ENCODE measurements at regions not wholly inside any gene's neighbourhood (a gene's known extent, or its start where the extent isn't known, plus 50 kb on each side); places are given as distances from the start of the nearest gene placed in this dataset.

DNA sequence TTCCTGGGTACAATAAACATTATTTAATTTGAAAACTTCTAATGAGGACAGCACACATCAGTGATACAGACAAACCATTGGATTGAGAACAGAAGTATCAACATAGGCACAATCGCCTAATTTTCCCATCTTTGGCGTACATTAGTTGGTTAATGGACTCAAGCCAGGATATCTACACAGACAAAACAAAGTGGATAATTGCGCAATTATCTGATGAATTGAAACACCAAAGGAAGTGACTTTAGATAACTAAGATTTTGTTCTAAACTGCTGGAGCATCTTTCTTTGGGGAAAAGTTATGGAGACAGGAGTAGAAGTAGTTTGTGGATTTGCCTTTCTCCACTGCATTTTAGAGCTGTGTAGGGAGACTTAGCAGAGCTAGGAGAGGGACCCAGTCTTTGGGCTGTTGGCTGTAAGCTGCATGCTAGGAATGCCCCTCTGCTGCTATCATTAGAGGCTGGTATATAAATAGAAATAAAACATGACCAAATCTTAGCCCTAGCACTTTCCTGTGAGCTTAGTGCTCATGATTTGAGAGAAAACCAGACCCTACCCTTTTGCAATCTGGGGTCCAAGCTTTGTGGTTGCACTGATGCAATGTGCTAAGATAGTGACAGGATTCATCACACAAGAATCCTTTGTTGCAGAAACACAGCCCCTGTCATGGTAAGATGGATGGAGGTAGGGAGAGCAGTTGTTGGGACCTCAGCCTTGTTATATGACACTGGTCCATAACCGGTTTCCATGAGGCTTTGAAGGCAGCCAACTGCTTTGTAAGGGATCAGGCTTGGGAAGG is 264.5 kb upstream of the PIK3C3 start:
- Histone ChIP-seq H3K9me3 (no peaks in the 10 kb centered on the region), H3K27me3 (no peaks in the 10 kb centered on the region), H3K36me3 (no peaks in the 10 kb centered on the region), H3K27ac (no peak overlapping the region), H3K4me3 (no peak overlapping the region), H3K4me1 (no peaks in the 10 kb centered on the region)
- TF ChIP-seq POLR2A (IDR thresholded peaks at IDR 0.05), result no peak
- no peak for TF ChIP-seq POLR2AphosphoS5 (IDR thresholded peaks at IDR 0.05)
- TF ChIP-seq, protein P1, sequence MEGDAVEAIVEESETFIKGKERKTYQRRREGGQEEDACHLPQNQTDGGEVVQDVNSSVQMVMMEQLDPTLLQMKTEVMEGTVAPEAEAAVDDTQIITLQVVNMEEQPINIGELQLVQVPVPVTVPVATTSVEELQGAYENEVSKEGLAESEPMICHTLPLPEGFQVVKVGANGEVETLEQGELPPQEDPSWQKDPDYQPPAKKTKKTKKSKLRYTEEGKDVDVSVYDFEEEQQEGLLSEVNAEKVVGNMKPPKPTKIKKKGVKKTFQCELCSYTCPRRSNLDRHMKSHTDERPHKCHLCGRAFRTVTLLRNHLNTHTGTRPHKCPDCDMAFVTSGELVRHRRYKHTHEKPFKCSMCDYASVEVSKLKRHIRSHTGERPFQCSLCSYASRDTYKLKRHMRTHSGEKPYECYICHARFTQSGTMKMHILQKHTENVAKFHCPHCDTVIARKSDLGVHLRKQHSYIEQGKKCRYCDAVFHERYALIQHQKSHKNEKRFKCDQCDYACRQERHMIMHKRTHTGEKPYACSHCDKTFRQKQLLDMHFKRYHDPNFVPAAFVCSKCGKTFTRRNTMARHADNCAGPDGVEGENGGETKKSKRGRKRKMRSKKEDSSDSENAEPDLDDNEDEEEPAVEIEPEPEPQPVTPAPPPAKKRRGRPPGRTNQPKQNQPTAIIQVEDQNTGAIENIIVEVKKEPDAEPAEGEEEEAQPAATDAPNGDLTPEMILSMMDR (IDR thresholded peaks at IDR 0.05), result no peak
- TF ChIP-seq EP300 (IDR thresholded peaks at IDR 0.05), result no peak
- no peak for DNase-seq (ENCODE audit: low spot score in 2 of 2)
- WGBS, result 88% methylated on average over 4 of the region's 4 CpGs

DNA sequence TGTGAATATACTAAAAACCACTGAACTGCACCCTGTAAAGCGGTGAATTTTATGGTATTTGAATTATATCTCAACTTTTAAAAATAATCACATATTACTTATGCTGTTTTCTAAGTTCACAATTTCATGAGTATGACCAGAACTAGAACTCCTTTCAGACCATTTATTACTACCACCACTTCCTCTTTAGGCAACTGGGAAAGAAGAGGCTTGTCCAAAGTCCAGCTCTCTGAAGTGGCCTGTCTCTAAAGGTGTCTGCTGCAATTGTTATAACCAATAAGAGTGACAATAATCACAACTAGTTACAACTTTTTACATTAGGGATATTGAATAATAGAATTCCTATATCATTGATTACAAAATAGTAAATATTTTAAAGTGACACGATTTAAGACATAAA is 267.9 kb upstream of the PIK3C3 start:
- TF ChIP-seq POLR2A (IDR thresholded peaks at IDR 0.05) (no peak), EP300 (IDR thresholded peaks at IDR 0.05) (no peak), POLR2AphosphoS5 (IDR thresholded peaks at IDR 0.05) (no peak)
- TF ChIP-seq, protein P1 (IDR thresholded peaks at IDR 0.05), result no peak
- H3K4me1 ChIP-seq, result no peaks in the 10 kb centered on the region
- 91% methylated on average over 2 of the region's 2 CpGs for WGBS
- H3K36me3 ChIP-seq, result no peaks in the 10 kb centered on the region
- H3K27me3 ChIP-seq, result no peaks in the 10 kb centered on the region
- H3K4me3 ChIP-seq, result no peak overlapping the region
- H3K27ac ChIP-seq, result no peak overlapping the region
- H3K9me3 ChIP-seq, result peaks cover 3% of the 10 kb centered on the region
- DNase-seq (ENCODE audit: low spot score in 2 of 2), result no peak

DNA sequence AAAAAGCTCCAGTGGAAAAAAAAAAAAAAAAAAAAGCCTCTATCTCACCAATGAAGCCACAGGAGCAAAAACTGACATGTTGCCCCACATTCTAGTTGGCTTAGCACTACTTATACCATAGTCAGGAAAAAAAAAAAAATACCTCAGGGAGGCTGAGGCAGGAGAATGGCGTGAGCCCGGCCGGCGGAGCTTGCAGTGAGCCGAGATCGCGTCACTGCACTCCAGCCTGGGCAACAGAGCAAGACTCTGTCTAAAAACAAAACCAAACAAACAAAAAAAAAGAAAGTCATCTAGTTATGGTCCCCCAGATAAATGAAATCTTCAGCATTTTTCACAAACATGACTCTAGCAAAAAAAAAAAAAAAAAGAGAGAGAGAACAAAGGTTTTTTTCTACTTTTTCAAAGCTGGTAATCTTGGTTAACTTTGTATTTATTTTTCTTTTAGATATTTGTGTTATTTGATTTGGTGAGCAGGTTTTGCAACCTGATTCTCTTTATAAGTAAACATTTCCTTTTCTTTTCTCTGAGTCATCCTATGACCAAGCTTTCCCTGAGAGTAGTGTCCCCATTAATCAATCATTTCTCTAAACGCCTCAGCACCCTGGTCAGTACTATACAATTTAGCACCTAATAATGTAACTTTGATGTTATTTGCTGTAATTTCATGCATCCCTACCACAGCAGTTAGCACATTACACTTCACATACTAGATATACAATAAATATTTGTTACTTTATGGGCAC is 273.7 kb upstream of the PIK3C3 start:
- WGBS, result 89% methylated on average over 8 of the region's 8 CpGs
- peaks cover 3% of the 10 kb centered on the region for H3K9me3 ChIP-seq
- no peak overlapping the region for H3K4me3 ChIP-seq
- no peak for DNase-seq (ENCODE audit: low spot score in 2 of 2)
- H3K36me3 ChIP-seq, result no peaks in the 10 kb centered on the region
- TF ChIP-seq EP300 (IDR thresholded peaks at IDR 0.05) (no peak), POLR2A (IDR thresholded peaks at IDR 0.05) (no peak), POLR2AphosphoS5 (IDR thresholded peaks at IDR 0.05) (no peak)
- TF ChIP-seq, protein P1 (IDR thresholded peaks at IDR 0.05), result no peak
- no peaks in the 10 kb centered on the region for H3K27me3 ChIP-seq
- H3K27ac ChIP-seq, result no peak overlapping the region
- no peaks in the 10 kb centered on the region for H3K4me1 ChIP-seq

DNA sequence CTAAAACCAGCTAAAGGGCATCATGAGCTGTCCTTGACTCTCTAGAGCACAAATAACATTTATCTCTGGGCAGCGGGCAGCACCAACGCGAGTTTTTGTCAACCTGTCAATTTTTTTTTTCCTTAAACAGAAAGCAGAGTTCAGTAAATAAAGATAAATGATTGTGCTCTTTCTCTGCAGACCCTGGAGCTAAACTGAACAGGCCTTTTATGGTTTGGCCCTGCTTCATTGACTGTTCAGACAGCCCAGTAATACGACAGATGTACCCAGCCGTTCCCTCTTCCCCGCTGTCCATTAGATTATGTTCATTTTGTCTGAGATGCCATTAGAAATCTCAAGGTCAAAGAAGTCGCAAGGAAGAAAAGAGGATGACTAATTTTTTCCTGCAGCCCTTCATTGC is 280.5 kb upstream of the PIK3C3 start:
- 53% methylated on average over 7 of the region's 7 CpGs for WGBS
- no peaks in the 10 kb centered on the region for H3K4me1 ChIP-seq
- H3K4me3 ChIP-seq, result no peak overlapping the region
- H3K27ac ChIP-seq, result no peak overlapping the region
- no peaks in the 10 kb centered on the region for H3K9me3 ChIP-seq
- no peaks in the 10 kb centered on the region for H3K36me3 ChIP-seq
- no peak for DNase-seq (ENCODE audit: low spot score in 2 of 2)
- H3K27me3 ChIP-seq, result no peaks in the 10 kb centered on the region
- TF ChIP-seq POLR2A (IDR thresholded peaks at IDR 0.05) (no peak), EP300 (IDR thresholded peaks at IDR 0.05) (no peak), POLR2AphosphoS5 (IDR thresholded peaks at IDR 0.05) (no peak)
- TF ChIP-seq, protein P1 (IDR thresholded peaks at IDR 0.05), result no peak

DNA sequence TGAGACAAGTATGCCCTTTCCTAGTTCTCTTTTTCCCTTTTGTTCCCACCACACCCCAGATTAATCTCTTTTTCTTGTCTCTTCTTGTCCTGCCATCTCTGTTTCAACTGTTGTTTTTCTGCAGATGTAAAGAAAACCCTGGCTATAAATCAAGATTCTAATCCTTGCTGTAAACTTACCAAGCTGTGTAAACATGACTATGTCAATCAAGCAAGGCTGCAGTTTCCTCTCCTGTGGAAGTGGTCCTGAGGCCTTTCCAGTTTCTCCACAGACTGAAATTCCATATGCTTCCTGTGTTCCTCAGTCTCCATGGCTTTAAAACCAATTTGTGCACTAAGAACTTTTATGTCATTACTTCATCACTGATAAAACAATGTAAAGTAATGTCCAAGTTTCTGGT is 288.8 kb upstream of the PIK3C3 start:
- Histone ChIP-seq H3K4me1 (no peaks in the 10 kb centered on the region), H3K27me3 (no peaks in the 10 kb centered on the region), H3K9me3 (no peaks in the 10 kb centered on the region), H3K36me3 (no peaks in the 10 kb centered on the region), H3K27ac (no peak overlapping the region), H3K4me3 (no peak overlapping the region)
- TF ChIP-seq EP300 (IDR thresholded peaks at IDR 0.05) (no peak), POLR2A (IDR thresholded peaks at IDR 0.05) (no peak), POLR2AphosphoS5 (IDR thresholded peaks at IDR 0.05) (no peak)
- TF ChIP-seq, protein P1 (IDR thresholded peaks at IDR 0.05), result no peak
- no peak for DNase-seq (ENCODE audit: low spot score in 2 of 2)
